GM19025 (cell line): ENCODE measurements at regions not wholly inside any gene's neighbourhood (a gene's known extent, or its start where the extent isn't known, plus 50 kb on each side); places are given as distances from the start of the nearest gene placed in this dataset.

ENCODE experiments used
- ATAC-seq: cut with Tn5 transposase; IDR thresholded peaks from one replicate; pipeline ENCODE4 v1.9.1; 2021; ENCODE audit warnings: mild to moderate bottlenecking, low read depth, moderate library complexity; ENCODE audit not compliant: unreplicated experiment

DNA sequence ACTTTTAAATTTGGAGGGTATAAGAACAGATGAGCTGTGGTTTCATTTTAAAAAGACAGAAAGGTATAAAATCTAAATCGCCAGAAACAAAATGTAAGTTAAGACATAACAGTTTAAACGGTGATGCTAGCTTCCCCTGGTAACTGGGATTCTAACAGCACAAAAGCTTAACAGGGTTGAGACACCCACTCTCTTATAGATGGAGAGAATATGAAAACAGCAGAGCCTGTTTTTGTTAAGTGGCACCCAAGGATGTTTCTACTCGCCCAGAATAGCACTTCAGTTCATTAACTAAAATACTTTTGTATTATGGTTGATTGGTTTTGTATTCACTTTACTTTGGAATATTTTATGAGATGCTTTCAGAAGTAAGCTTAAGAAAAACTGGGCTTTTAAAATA is 151.9 kb upstream of the RND3 start:
- ATAC-seq: no peak

DNA sequence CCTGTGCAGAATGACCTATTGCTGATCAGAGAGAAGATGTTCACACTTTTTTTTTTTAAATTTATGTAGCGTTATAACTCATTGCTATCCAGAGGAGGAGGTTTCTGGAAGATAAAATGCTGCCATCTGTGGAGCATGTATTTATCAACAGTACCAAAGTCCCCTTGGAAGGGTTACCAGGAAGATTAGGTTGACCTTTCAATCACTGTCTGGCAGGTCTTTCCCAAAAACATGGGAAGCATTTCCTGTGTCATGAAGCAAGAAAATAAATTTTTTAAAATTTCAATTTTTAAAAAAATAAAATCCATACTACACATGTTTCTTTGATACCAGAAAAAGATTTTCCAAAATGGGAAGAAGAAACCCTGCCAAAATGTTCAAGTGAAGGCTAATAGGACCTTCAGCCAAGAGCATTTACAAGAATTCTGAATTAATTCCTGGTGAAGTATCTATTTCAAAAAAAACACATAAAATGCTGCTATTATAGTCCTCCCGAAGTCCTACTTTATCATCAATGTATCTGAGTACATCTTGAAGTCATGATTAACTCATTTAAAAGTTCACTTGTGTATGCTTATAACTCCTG is 143.9 kb upstream of the RND3 start:
- ATAC-seq: no peak

DNA sequence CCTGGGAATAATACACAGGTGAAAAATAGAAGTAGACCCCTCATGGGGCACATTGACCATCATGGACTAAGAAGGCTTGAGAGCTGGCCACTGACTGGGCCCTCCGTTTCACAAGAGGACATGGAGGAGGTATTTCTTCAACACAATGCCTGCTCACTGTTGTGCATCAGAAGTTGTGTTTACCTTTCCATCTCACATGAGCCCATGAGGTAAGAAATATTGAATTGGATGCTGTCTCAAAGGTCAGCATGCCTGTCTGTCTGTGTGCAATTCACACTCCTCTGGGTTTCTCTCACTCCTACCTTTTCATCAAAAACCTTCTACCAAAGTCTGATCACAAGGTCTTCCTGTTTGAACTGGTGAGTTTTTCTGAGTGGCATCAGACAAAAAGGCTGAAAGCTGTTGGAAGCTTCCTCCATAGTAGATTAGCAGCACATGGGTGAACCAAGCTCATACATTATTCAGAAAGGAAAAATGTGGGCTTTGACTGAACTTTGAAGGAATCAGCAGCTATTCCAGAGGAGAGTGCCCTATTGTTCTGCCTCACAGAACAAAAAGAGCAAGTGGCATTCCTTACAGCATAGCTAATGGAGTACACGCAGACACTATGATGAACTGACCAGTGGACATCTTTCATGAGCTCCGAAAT is 143.2 kb upstream of the RND3 start:
- no peak for ATAC-seq

DNA sequence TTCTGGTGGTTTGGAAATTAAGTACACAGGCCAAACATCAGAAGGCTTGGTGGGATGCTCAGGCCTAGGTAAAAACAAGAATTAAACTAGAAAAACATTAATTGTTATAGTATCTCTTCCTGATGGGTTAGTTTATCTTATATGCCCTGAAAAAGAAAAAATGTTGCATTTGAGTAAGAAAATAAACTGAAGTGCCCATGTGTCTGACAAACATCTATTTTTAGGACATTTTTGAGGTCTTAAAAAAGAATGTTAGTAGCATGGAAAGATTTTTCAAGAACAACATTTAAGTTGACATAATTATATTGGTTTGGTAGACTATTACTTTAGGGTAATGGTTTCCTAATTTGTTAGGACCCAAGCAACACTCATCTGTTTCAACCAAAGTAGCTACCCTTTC is 140.1 kb upstream of the RND3 start:
- no peak for ATAC-seq

DNA sequence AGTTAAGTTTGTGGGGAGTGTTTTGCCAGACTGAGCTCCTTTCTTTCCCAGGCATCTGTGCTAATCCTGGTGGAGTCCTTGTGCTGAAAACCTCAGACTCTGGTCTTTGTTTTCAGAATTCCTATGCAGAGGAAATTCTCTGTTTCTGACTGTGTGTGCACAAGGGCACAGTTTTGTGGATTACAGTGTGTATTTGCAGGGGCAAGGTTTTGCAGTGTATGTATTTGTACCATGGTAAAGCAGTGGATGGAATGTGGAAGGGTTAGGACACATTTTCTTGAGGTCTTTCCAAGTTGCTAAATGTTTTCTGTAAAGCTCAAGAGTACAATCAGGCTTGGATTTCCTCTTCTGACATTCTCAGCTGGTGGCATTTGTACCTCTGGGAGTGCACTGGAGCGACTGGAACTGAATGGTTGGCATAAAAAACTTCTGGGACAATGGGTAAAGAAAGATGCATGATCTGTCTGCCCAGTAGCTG is 139.5 kb upstream of the RND3 start:
- ATAC-seq: no peak

DNA sequence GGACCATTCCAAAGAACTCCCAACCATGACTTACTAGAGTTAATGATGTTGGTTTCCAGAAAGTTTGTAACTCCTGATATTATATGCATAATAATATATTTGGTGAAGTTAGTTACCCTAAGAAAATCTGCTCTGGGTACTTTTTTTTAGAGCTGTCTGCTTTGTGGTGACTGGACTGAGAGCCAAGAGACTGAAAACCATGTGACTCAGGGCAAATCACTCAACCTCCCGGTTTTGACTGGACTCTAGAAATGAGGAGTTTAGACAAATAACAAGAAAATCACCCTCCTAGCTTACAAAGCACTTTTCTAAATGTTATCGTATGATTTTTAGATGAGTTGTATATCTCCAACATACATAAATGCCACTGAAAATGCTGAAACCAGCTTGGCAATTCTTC is 138.3 kb upstream of the RND3 start:
- no peak for ATAC-seq

DNA sequence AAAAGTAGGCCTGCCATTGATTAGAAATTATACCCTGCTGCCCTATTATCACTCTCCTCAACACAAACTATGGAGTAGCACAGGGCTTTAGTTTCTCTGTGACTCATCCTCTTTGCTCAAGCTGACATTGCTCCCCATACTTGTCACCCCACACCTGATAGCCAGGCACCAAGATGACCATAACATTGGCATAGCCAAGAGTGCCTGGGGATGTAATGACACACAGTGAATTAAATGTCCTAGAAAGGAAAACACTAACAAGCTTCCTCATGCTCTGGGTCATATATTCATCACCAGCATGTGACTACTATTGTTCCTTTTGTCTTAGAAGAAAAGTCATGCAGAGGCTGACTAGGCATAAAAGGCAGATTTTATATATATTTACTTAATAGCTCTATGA is 137.8 kb upstream of the RND3 start:
- ATAC-seq: no peak

DNA sequence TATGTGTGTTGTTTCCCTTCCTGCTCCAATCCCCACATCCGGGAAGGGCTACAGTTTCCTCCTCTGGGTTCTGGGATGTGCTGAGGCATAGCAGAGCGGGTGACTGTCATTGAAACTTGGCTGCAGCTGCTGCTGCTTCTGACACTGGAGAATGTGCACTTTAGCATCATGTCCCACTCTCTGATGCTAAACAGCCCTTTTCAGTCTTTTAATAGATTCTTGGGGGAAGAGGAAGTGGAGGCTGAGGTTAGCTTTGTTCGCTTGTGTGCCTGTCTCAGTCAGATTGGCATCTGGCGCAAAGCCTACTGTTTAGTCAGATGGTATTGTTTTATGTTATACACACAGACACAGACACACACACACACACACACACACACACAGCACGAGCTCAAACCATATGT is 136.5 kb upstream of the RND3 start:
- ATAC-seq: peak; percentile 55

DNA sequence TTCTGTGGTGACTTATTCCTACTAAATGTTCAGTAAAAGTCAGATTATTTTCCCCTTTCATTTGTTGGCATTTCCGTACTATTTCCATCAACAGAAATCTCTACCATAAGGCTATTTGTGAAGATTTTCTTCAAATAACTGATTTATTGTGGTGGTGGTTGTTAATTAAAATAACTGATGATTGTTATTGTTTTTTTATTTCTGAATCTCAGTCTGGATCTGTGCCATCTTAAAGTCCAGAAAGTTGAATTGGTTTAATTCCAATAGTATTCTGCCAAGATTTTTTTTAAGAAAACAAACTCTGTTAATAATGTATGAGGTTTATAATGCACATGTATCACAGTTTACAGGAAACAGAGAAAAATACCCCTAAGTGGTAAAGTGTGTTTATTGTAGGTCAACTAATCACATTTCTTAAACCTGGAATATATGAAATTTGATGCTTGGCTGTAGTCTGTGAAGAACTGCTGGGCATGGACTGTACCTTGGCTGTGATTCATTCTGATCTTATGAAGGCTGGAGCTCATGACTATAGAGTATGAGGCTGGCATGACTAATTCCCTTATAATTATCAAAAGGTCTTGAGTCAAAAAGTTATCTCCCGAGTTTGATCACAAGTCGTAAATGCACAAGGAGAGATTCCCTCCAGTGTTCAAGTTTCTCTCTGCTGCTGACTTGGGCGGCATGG is 134.2 kb upstream of the RND3 start:
- ATAC-seq: no peak

DNA sequence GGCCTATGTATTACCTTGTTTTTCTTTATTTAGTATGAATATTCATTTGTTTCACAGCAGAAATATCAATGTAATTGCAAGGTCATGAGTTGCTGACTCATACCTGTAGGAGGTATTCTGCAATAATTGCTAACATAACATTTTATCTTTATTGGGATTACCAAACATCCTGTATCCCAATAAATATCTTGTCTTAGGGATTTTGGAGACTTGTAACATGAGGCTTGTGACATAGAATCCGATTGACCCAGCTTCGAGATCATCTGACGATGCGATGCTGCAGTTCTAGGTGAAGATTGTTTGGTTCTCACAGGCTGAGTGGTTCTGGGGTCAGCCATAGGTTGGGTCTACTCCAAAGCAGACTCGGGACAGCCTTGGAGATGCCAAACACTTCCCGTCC is 133.4 kb upstream of the RND3 start:
- no peak for ATAC-seq

DNA sequence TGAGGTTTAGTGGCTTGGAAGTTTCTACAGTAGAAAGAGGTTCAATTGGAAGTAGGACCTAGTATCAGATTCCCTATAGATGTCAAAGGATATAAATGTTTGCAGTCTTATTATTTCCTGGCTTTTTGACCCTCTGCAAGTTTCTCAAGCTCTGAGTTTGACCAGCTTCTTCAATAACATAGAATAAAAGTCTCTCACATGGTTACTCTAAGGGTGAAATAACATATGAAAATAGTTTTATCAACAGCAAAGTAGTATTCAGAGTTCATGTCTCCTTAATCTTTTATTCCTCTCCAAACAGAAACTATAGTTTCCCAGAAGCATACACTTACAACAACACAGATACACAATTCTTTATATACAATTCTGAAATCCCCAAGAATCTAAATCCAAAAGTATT is 132.9 kb upstream of the RND3 start:
- ATAC-seq: no peak

DNA sequence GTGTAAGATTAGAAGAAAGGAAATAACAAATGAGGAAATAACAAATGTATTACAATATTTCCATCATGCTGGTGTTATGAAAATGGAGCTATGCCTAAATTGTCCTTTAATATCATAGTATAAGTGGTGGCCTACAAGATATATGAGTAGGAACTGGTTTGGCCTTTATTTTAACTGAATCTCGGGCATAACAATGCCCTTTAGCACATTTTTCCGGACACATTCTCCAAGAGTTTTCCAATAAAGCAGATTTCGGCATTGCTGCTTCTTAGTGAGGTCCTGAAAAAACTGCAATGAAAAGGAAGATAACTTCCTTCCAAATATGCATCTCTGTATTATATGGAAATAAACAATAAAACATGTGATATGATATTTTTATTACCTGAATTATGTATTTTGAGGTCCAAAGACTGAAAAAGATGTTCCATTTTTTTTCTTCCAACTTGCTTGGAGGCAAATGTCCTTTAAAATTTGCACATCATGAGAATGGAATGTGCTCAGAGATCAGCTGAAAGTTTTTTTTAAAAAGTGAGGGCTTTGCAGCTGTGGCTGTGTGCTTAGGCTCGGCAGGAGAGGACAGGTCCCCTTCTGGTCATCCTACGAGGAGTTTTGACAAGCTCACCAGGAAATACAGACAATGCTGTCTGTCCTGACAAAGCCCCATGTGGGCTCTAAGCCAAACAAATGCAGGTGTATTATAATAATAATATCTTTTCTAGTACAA is 132.3 kb upstream of the RND3 start:
- ATAC-seq: no peak

DNA sequence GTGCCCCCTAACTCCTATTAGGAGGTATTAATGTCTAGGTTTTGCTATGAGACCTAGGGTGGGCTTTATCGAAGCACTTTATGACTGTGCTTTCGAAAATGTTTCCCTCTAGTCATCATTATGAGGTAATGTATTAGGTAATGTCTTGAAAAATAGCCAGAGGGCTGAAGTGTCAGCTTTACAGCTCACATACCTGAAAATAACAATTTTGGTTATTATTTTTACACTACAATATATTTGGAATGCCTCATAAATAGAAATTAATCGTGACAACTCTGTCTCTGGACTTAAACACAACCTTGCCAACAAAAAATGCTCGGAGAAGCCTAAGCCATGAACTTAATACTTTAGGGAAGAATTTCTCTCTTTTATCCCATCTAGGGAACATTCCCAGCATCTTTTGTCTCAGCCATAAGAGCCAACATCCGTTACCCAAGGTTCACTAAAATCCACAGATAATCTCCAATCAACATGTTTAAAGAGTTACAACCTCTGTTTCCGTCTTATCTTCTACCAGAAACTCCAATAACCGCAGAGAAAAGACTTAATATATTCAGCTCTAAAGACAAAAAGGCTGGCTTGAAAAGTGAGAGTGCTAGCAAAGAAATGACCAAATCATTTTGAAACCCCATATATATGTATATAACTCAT is 130.9 kb upstream of the RND3 start:
- no peak for ATAC-seq

DNA sequence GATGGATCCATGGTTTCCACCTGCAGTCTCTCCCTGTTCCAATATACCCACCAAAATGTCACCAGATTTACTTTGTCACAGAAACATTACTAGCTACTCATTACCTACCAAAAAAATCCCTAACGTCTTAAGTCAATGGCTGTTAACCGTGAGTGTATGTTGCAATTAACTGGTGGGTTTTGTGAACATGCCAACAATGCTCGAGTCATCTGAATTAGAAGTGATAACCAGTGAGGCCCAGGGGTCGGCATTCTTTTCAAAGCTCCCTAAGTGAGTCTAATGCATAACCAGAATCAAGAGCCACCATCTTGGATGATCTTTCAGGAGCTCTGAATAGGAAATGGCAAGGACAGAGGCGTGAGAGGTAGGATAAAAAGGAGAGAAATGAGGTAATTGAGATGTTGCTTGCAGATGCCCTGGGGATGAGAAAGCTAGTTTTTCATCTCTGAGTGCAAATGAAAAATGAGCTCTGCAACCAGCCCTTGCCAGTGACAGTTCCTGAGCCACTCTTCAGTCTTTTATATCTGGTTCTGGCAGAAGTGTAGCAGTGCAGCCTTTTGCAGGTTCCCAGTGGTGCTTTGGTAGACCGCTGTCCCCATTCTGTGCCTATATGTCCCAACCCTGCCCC is 130.0 kb upstream of the RND3 start:
- ATAC-seq: no peak

DNA sequence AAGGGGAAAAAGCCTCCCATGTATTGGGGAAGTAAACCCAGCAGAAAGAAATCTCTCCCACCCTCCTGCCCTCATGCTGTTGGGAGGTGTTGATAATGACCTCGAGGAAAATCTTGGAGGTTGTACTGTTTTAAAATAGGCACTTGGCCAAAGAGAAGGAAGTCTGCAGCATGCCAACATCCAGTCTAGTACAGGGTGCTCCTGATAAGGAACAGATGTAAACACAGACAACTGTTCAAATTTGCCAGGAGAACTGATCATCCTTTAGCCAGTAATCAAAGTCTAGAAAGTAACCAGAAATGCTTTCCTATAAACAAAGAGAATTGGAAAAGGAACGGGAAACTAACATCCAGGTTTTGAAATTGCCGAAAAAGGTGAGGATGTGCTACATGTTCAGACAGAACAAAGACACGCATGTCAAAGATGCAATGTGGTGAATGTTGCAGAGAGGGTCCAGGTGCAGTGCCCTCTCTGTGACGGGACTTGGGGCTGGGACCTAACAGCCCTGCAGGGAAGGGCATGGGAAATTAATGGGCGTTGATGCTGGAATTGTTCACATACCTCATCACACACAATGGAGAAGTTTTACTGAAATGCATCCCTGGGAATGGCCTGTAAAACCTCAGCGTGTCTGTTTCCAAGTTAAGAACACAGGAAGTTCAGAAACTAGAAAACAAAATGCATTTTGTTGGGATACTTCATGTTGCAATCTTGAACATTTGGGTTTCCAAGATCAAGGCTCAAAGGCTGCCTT is 125.7 kb upstream of the RND3 start:
- ATAC-seq: no peak

DNA sequence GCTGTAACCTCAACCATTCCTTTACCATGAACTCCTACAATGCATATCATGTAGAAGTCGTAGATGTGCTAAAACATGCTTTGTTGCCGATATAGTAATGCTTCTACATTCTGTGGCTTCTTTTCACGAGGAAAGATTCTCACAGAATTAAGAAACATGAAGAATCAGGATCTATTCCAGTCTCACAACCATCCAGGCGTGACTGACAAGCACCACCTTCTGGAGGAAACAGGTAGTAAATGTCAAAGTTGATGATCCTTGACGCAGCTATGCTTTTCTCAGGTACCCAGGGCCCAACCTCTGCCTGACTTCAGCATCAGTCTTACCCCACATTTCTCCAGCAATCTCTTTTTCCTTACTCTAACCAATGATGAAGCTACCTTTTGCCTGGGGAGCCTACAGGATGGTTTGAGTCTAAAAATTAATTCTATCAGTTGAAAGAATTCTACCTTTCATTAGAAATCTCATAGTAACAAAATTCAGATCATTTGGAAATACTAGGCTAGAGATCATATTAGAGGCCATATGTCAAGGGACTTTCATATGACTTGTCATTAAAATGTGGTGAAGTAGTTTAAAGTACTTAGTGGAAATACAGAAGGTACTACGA is 123.3 kb upstream of the RND3 start:
- peak; percentile 39 for ATAC-seq

DNA sequence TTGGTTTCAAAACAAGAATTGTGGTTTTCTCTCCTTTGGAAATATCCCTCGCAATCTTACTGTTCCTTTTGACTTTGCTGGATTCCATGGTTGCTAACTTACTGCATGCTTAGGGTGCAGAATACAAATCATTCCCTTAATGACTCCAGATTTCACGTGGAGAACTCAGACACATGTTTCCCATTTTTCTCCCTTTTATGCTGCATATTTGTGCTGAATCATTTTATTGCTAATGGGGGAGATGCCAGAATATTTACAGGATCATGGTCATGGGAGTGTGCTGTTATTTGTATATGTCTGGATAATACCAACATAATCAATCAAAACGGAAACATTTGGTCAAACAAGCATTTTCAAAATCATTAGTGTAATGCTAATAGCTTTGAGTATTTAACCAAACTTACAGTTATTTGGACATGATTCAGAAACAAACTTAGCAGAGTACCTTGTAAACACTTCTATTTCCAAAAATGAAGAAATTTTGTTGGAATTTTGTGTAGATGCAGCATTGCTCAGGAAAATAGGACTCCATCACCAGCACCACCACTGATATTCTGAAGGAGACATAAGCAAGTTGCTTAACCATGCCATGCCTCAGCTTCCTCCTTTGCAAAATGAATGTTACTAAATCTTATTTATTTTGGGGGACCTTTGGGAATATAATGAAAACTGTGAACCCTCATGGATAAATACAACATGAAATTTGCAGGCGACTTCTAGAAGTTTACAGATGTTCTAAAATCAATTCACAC is 122.5 kb upstream of the RND3 start:
- no peak for ATAC-seq

DNA sequence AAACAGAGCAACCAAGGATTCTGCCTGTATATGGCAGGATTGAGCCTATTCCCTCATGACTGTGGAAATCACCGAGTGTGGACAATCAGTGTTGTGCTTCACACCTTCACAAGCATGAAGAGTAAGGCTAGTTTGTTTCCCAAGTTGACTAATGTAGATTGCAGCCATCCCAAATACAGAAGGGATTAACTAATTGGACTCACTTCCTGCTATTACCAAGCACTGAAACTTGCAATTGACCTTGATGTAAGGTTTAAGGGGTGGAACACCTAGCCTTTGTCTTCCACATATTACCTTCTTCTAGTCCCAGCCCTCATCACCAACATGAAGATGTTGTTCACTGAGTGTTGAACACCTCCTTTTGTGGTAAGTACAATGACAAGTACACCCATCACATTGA is 120.9 kb upstream of the RND3 start:
- ATAC-seq: no peak

DNA sequence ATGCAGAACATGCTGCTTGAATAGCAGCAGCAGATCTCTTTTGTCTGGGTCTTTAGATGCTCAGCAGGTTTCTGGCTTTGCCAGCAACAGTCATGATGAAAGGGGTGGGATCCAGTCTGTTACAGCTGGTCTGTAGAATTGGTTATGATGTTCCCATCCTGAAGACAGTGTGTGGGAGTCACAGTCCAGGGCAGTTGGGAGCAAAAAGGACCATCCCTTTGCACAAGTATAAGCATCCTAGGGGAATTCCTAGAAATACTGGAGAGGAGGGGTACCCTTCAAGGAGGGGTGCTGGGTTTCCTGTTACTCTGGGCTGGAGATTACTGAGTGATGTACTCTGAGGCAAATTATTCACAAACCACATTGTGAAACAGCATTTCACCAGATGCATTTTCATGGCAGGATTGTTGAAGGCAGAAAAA is 119.9 kb upstream of the RND3 start:
- ATAC-seq: no peak
